ENCODE measurements at regions not wholly inside any gene's neighbourhood (a gene's known extent, or its start where the extent isn't known, plus 50 kb on each side); places are given as distances from the start of the nearest gene placed in this dataset.

- no peak for DNase-seq
Measured at GRCh38 chr7:52877240-52877639, 158.2 kb upstream of the POM121L12 start.

GRCh38 chr7:52876402-52876801 is 159.0 kb upstream of the POM121L12 start:
- no peak for DNase-seq

DNA sequence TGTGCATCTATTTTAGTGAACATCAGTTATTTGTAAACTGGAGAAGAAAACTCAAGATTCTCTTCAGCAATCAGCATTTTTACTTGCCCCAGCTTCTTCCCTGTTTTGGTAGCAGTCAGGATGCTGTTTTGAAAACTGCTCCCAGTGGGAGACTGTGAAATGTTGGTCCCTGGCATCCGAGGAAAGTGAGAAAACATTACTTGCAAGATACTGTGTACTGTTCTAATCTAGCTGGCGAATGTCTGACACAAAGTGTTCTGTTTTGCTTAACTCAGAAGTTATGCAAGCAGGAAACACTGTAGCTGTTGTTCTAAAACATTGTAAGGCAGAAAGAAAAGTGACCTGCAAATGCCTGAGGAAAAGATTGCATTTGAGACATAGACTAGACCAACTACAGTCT is 171.8 kb upstream of the POM121L12 start:
- no peak for DNase-seq

- DNase-seq: no peak
Measured at GRCh38 chr7:52862321-52862720, 173.1 kb upstream of the POM121L12 start.

DNA sequence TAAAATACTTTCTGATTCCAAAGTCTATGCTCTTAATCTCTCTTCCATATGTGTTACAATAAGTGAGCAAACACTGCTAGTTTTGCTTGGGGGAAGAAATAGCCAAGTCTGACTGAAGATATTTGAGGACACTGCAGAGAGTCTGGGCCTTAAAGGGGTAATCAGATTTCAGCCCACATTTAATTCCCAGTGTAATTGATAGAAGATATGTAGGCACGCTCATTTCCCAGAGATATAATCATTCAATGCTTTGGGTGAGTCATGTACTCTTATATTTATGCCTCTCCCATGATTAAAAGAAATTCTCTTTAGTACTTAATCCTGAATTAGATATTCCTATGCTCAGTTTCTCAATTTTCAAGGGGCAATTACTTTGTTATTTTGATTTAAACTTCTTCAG is 178.1 kb upstream of the POM121L12 start:
- no peak for DNase-seq

DNA sequence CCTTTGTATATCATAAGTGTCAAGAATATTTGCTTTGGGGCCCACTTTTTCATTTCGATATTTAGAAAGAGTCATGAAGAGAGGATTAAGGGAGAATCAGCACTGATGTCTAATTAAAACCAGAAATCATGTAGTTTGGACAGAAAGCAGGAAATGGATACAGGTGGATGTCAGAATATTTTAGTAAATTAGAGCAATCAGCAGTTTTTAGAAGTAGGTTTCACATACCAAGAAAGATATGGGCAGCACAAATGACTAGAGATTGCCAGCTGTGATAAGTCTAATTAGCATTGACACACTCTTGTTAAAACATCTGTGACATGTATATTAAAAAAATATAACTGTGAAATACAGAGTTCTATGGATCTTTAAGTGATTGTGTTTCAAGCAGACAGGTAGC is 180.8 kb upstream of the POM121L12 start:
- DNase-seq: no peak

GRCh38 chr7:52851547-52851946 is 183.9 kb upstream of the POM121L12 start:
- DNase-seq: no peak

DNA sequence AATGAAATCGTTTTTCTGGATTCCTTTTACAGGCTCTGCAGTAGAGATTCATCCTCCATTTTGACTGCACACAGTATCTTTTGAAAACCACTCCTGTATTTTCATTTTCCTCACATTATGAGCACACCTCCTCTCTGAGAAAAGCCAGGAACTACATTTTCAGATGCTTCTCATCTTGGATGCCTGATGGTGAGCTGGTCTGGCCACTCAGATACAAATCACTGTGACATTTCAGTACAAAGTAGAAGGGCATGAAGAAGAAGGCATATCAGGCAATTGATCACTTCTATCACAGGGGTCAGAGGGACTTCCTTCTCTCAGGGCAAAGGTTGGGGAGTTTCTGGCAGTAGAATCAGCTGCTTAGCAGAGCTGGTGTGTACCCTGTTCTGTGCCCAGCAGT is 192.0 kb upstream of the POM121L12 start:
- no peak for DNase-seq

- DNase-seq: no peak
Measured at GRCh38 chr7:52842202-52842900, 193.1 kb upstream of the POM121L12 start.

- DNase-seq: no peak
Measured at GRCh38 chr7:52838981-52839411, 196.4 kb upstream of the POM121L12 start.

DNA sequence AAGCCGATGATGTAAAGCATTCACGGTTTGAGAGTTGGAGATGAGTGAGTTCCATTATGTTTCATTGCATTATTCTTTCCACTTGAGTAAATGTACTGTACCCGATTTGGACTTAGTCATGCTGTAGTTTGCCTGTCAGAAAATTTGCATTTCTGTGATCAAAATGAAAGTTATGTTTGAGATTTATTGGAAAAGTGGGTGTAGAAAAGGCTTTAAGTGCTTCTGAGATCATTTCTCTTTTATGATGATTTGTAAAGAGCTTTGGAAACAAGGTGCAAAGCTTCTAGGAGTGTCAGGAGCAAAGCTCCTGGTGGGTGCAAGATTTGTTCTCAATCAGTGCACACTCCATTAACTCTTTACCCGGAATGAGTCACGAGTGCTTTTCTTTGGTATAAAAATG is 204.1 kb upstream of the POM121L12 start:
- no peak for DNase-seq

DNA sequence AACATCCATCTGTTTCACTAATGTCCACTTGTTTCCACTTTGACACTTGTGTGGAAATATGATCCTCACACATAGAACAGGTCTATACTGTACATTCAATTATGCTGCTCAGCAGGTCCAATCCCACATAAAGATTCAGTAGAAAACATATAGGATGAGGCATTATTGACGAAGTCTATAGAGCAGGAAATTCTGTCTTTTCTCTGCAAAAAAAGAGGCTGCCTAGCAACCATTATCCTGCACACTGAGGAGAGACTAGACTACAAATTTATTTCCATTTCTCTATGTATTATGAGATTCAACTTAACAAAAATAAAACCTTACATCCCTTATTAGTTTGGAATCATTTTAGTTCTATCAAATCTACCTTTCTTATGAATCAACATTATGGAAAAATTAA is 204.6 kb upstream of the POM121L12 start:
- DNase-seq: no peak

DNA sequence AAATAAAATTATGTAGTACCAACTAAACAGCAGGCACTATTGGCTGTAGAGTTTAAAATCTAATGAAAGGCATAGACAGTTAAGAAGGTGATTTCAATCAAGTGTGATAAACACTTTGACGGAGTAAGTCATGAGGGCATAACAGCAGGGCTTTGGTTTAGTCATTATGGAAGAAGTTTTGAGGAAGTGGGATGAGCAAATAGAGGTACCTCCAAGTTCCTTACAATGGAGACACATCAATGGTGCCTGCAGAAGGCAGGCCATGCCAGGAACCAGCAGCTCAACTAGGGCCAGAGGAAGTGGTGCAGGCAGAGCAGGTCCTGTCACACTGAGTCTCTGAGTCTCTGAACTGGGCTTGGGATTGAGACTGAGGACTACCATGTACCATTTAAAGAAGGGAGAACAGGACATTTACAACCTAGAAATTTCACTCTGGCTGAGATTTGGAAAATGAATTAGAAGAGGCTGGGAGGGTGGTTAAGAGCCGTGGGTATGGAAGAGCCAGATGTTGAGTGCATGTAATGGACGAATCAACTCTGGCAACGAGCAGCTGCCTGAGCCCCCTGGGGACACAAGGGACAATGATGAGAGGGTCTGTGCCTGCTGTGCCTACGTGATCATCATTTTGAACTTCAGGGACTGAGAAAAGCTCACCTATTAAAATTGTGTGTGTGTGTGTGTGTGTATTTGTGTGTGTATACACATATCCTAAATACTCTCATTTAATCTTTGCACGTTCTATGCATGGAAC is 208.7 kb upstream of the POM121L12 start:
- DNase-seq: no peak

- no peak for DNase-seq
Measured at GRCh38 chr7:52825611-52826010, 209.8 kb upstream of the POM121L12 start.

DNA sequence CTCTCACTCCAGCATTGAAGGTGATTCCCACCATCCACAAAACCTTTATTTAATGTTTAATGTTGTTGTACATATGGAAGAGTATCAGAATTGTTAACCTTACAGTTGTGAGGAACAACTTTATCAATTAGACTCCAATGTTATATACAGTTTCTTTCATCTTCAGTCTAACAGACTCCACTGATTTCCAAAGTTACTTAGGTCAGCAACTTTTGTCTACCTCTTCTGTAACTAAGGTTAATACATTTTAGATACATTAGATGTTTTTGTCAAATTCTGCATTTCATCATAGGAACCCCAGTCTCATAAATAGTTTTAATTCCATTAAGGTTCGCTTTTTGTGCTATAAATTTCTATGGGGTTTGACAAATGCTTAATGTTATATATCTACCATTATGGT is 223.9 kb upstream of the POM121L12 start:
- no peak for DNase-seq

GRCh38 chr7:52799817-52800216 is 235.6 kb upstream of the POM121L12 start:
- no peak for DNase-seq

DNA sequence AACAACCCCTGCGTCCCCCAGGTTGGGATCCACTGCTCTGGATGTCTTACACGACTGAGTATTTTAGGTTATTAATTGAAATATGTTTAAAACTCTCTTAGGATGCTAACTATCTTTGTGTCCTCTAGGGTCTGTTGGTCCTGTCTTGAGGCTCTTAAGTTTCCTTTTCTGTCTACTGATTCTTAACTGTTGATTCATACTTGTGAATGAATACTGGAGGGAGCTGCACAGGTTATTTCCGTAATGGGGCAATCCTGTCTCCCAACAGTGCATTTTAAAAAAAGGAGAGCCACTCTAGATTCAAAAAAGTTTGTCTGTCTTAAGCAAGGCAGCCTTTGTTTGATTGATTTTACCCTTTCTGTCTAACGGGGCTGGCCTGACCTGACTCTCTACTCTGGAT is 237.6 kb upstream of the POM121L12 start:
- DNase-seq: no peak

DNA sequence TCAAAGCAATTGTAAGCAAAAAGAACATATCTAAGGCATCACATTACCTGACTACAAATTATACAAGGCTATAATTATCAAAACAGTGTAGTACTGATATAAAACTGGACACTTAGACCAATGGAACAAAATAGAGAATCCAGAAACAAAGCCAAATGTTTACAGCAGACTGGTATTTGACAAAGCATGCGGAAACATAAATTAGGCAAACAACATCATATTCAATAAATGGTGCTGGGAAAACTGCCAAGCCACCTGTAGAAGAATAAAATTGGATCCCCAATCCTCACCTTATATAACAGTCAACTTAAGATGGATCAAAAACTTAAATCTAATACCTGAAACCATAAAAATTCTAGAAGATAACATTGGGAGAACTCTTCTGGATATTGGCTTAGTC is 240.8 kb upstream of the POM121L12 start:
- DNase-seq: no peak

GRCh38 chr7:52791176-52791700 is 244.2 kb upstream of the POM121L12 start:
- DNase-seq: no peak

DNA sequence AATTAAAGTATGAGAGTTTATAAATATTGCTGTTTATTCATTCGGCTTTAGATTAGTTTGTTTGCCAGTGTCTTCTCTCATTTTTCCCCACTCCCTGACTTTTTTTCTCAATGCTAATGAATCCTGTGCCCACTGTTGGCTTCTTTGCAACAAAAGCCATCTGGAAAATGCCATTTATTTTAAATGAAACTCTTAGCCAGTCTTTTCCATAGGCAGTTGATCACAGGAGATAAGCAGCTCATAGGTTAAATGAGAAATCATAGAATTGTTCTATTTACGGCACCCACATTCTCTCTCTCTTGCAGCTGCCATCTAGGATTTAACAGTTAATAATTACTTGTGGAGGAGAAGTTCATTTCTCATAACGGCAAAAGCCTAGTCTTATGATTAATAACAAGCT is 249.3 kb upstream of the POM121L12 start:
- no peak for DNase-seq

DNA sequence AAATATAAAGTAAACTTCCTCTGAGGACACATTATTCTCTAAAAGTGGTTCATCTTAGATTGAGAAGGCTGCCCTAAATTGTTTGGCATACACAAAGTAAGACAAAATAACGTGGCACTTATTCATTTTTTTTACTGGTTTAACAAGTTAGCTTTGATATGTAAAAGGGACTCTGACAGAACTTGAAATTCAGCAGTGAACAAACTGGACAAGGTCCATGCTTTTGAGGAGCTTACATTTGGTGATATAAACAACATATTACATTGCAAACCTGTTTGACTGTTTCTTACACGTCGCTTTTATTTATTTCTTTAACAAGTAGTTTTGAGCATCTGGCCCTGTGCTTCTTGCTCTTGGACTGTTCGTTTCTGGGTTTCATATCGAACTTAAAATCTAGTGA is 253.1 kb upstream of the POM121L12 start:
- no peak for DNase-seq

DNA sequence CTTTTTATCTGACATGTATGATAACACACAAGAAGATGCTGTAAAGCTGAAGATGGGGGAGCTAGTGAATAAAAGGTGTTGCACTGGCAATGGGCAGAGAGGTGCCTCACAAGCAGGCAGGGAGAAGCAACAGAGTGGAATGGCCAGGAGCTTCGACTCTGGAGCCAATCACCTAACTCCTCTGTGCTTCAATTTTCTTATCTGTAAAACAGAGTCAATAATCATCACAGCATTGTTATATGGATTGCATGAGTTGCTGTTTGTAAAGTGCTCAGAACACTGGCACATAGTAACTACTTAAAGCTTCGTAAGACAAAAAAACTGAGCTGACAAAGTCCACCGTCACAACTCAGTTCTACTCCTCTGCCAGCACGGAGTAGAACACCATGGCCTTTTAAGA is 254.2 kb upstream of the POM121L12 start:
- no peak for DNase-seq

DNA sequence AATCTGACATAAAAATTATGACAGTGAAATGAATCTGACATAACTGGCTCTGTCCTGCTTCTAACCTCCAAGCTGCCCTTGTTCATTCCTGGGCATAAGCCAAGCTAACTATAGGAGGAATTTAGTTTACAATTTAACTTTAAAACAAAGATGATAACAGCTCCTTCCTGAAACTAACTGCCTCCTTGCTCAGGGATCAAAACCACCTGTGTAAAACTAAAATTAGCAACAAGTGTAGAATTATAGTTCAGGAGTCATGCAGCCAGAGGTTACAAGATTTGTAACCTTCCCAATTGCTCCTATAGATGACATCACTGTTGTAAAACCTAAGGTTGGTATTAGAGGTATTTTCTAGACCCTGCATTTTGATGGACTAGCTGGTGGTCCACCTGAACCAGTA is 256.4 kb upstream of the POM121L12 start:
- DNase-seq: no peak

DNA sequence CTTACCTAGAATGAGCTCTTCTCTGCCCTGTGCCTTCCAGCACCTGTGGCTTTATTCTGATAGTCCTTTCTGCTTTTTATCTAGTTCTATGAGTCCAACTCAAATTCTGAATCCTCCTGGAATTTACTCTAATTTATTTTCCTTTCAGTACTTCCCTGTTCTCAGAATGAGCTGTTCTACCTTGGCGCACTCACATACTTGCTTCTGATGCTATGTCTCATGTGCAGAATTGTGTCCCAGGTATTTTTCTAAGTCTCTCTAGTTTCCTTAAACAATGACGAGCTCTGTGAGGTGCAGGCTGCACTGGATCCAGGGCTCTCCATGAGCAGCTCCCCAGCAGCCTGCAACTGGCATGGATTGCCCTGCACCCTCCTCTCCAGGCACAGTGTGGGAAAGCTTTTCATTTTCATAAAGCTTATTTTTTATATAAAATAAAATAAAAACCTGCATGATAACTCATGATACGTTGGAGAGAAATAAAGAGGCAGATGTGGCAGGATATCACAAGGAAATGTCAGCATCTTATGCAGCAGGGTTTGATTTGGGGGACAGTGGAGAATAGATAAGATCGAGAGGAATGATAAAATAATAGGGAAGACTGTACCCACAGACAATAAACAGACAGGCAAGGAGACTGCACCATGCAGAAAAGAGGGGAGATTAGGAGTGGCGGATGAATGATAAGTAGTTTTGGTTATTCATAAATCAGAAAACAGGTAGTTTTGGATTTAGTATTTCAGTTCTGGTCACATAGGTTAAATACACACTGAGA is 258.2 kb upstream of the POM121L12 start:
- DNase-seq: no peak
